ENCODE measurements at regions not wholly inside any gene's neighbourhood (a gene's known extent, or its start where the extent isn't known, plus 50 kb on each side); places are given as distances from the start of the nearest gene placed in this dataset.

DNA sequence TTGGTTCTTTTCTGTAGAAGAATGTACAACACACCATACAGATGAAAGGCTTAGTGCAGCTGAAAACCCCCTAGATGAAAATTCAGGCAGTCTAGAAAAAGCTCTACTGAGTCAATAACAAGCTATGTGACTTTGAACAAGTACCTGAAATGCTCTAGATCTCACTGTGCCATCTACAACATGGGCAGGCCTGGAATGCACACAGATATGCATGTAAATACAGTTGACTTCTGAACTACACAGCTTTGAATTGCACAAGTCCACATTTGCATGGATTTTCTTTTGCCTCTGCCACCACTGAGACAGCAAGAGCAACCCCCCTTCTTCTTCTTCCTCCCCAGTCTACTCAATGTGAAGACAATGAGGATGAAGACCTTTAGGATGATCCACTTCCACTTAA, 98.4 kb downstream of the CNTN3 start:
- no peak overlapping the region for H3K4me3 ChIP-seq (ENCODE audit: low read depth, low read length)
- TF ChIP-seq, protein P1, sequence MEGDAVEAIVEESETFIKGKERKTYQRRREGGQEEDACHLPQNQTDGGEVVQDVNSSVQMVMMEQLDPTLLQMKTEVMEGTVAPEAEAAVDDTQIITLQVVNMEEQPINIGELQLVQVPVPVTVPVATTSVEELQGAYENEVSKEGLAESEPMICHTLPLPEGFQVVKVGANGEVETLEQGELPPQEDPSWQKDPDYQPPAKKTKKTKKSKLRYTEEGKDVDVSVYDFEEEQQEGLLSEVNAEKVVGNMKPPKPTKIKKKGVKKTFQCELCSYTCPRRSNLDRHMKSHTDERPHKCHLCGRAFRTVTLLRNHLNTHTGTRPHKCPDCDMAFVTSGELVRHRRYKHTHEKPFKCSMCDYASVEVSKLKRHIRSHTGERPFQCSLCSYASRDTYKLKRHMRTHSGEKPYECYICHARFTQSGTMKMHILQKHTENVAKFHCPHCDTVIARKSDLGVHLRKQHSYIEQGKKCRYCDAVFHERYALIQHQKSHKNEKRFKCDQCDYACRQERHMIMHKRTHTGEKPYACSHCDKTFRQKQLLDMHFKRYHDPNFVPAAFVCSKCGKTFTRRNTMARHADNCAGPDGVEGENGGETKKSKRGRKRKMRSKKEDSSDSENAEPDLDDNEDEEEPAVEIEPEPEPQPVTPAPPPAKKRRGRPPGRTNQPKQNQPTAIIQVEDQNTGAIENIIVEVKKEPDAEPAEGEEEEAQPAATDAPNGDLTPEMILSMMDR (IDR thresholded peaks at IDR 0.05; ENCODE audit: low read depth, low read length, missing control alignments) = no peak
- DNase-seq (ENCODE audit: low read depth) = no peak
- in situ Hi-C loops (cut with HindIII; ENCODE audit: low sequenced_read_pairs) = no loop called here

DNA sequence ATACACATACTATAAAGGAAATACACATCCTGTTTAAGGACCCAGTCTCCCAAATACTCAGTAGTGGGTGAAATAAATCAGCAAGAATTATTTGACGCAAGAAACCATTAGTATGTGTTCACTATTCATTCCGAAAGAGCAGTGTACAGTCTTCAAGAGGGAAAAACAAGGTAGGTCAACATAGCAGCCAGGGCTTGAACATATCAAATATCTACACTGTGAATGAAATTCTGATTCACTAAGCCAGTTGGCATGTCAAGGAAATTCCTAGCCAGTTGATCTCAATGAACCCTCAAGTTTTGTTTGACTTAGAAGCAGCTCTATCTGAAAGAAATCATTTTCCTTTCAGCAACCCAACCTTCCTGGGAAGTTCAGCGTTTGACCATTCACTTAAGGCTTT, 99.0 kb downstream of the CNTN3 start:
- DNase-seq (ENCODE audit: low read depth) = no peak
- in situ Hi-C loops (cut with HindIII; ENCODE audit: low sequenced_read_pairs) = no loop called here
- TF ChIP-seq, protein P1 (IDR thresholded peaks at IDR 0.05; ENCODE audit: low read depth, low read length, missing control alignments) = no peak
- H3K4me3 ChIP-seq (ENCODE audit: low read depth, low read length) = no peak overlapping the region

DNA sequence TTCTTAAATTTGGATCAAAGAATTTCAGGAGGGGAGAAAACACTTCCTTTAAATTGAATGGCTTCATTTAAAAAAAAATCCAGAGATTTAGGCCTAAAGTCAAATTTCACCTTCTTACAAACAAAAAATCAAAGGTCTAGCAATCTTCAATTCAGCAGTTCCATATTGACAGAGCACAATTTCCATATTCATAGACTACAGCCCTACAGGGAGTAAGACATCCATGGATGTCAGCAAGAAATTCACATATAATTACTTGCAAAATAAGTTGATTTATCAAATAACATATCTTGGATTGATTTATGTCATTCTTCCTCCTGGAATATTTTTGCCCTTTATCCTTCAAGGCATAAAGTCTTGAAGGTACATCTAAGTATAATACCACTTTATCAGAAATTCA, 103.4 kb downstream of the CNTN3 start:
- no peak for DNase-seq (ENCODE audit: low read depth)
- in situ Hi-C loops (cut with HindIII; ENCODE audit: low sequenced_read_pairs) = no loop called here
- no peak overlapping the region for H3K4me3 ChIP-seq (ENCODE audit: low read depth, low read length)
- TF ChIP-seq, protein P1 (IDR thresholded peaks at IDR 0.05; ENCODE audit: low read depth, low read length, missing control alignments) = no peak

DNA sequence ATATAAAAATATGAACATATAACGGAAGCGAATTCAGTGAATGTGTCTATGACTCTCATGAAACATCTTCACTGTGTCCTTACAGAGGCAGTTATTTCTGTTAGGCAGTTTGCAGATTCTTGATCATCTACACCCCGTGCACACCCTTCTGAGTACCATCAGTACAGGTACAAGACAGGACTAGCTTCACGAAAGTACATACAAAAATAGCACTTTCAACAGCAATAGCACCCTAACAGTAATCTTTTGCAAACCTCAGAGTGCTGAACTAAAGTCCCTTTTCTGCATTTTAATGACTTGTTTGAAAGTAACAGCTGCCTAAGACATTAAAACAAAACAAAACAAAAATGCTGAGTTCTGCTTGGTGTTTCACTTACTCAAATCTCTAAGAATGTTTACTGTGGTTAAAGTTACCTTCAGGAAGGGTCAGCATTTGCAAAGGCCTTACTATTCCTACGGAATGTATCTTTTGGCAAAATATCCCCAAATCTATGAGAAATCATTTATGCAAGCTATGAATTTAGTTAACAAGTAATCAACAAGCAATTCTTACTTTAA, 104.1 kb downstream of the CNTN3 start:
- TF ChIP-seq, protein P1 (IDR thresholded peaks at IDR 0.05; ENCODE audit: low read depth, low read length, missing control alignments) = no peak
- DNase-seq (ENCODE audit: low read depth) = no peak
- no peak overlapping the region for H3K4me3 ChIP-seq (ENCODE audit: low read depth, low read length)
- in situ Hi-C loops (cut with HindIII; ENCODE audit: low sequenced_read_pairs) = no loop called here

DNA sequence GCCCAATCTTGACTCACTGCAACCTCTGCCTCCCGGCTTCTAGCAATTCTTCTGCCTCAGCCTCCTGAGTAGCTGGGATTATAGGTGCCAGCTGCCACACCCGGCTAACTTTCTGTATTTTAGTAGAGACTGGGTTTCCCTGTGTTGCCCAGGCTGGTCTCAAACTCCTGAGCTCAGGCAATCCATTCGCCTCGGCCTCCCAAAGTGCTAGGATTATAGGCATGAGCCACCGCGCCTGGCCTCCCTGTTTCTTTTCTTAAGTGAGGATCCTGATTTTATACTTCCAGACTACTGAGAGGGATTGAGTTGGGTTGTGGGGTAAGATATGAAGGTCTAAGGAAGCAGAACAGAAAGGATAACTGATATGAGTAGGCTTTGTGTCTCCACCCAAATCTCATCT, 106.8 kb downstream of the CNTN3 start:
- DNase-seq (ENCODE audit: low read depth) = no peak
- in situ Hi-C loops (cut with HindIII; ENCODE audit: low sequenced_read_pairs) = no loop called here
- H3K4me3 ChIP-seq (ENCODE audit: low read depth, low read length) = no peak overlapping the region
- TF ChIP-seq, protein P1 (IDR thresholded peaks at IDR 0.05; ENCODE audit: low read depth, low read length, missing control alignments) = no peak

DNA sequence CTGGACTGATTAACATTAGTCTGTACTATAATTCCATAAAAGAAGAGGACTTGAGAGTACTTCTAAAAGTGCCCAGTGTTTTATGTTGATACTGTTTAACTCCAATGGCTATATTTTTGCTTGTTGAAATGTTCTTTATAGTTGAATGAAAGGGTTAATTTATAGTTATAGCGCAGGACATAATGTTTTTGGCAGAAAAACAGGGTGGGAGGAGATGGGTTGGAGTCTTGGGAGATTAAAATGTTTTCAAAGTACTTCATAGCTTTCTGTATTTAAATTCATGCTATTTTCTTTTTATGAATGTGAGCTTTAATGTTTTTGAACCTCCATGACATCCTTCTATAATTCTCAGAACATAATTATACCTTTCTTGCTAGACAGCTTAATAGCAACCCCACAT, 108.2 kb downstream of the CNTN3 start:
- TF ChIP-seq, protein P1 (IDR thresholded peaks at IDR 0.05; ENCODE audit: low read depth, low read length, missing control alignments) = no peak
- in situ Hi-C loops (cut with HindIII; ENCODE audit: low sequenced_read_pairs) = no loop called here
- DNase-seq (ENCODE audit: low read depth) = no peak
- H3K4me3 ChIP-seq (ENCODE audit: low read depth, low read length) = no peak overlapping the region

DNA sequence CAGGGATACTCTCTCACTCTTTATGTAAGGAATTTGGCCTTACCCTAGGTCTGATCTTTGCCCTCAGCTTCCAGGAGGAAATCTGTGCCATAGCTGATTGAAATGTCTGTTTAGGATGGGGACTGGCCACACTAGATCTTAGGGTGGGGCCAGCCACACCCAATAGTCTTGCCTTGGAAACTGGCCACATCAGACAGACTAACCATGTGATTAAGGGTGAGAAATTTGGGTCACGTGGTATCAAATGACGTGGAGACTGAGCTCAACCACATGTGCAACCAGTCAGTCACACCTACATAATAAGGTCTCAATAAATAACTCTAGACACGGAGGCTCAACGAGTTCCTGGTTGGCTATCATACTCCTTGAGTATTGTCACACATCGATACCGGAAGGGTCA, 113.5 kb downstream of the CNTN3 start:
- in situ Hi-C loops (cut with HindIII; ENCODE audit: low sequenced_read_pairs) = no loop called here
- H3K4me3 ChIP-seq (ENCODE audit: low read depth, low read length) = no peak overlapping the region
- no peak for DNase-seq (ENCODE audit: low read depth)
- TF ChIP-seq, protein P1 (IDR thresholded peaks at IDR 0.05; ENCODE audit: low read depth, low read length, missing control alignments) = no peak

Measured in astrocyte of the cerebellum (primary cell).